Astrocyte (in vitro differentiated cells and primary cell): ENCODE measurements at regions not wholly inside any gene's neighbourhood (a gene's known extent, or its start where the extent isn't known, plus 50 kb on each side); places are given as distances from the start of the nearest gene placed in this dataset.

Experiments used
- EZH2 ChIP-seq: IDR thresholded peaks from 2 replicates; pipeline ENCODE4 v1.6.1; 2012; ENCODE audit warnings: mild to moderate bottlenecking, low read length, inconsistent platforms; ENCODE audit not compliant: insufficient read depth
- TF ChIP-seq, protein P1 (sequence below): IDR thresholded peaks from 2 replicates; pipeline ENCODE4 v1.5.1; 2011; ENCODE audit warnings: low read depth, mild to moderate bottlenecking, inconsistent platforms, low read length, moderate library complexity; ENCODE audit not compliant: insufficient read depth

DNA sequence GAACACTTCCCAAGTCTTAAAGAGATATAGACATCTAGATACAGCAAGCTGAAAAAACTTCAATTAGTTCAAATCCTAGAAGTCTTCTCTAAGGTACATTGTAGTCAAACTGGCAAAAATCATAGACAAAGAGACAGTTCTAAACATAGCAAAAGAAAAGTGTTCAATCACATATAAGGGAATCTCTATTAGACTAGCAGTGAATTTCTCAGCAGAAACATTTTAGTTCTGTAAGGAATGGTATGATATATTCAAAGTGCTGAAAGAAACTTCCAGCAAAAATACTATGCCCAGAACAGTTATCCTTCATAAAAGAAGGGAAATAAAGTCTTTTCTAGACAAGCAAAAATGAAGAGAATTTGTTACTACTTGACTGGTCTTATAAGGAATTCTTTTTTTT, 186.3 kb upstream of the SYNCRIP start:
- TF ChIP-seq, protein P1, sequence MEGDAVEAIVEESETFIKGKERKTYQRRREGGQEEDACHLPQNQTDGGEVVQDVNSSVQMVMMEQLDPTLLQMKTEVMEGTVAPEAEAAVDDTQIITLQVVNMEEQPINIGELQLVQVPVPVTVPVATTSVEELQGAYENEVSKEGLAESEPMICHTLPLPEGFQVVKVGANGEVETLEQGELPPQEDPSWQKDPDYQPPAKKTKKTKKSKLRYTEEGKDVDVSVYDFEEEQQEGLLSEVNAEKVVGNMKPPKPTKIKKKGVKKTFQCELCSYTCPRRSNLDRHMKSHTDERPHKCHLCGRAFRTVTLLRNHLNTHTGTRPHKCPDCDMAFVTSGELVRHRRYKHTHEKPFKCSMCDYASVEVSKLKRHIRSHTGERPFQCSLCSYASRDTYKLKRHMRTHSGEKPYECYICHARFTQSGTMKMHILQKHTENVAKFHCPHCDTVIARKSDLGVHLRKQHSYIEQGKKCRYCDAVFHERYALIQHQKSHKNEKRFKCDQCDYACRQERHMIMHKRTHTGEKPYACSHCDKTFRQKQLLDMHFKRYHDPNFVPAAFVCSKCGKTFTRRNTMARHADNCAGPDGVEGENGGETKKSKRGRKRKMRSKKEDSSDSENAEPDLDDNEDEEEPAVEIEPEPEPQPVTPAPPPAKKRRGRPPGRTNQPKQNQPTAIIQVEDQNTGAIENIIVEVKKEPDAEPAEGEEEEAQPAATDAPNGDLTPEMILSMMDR, result no peak
- no peak for TF ChIP-seq EZH2
